ENCODE measurements at regions not wholly inside any gene's neighbourhood (a gene's known extent, or its start where the extent isn't known, plus 50 kb on each side); places are given as distances from the start of the nearest gene placed in this dataset.

GRCh38 chr16:85390511-85391174 lies 222.5 kb upstream of the GSE1 start:
- no peaks in the 10 kb centered on the region for H3K23me2 ChIP-seq (ENCODE audit: insufficient read length, low read depth, low read length, poor library complexity, severe bottlenecking)
- no peak overlapping the region for H2AFZ ChIP-seq (ENCODE audit: low read length)
- no peak overlapping the region for H2BK120ac ChIP-seq (ENCODE audit: low read depth, low read length, poor library complexity, severe bottlenecking)
- no peaks in the 10 kb centered on the region; the same call in 1 of the 2 replicates for H3K4me1 ChIP-seq (ENCODE audit: insufficient read depth, low read length)
- no peaks in the 10 kb centered on the region for H3K79me2 ChIP-seq (ENCODE audit: insufficient read depth, low read length)
- H3K9me3 ChIP-seq (ENCODE audit: control insufficient read depth, low read depth, low read length), result no peaks in the 10 kb centered on the region
- no peaks in the 10 kb centered on the region for H3K9me3 Mint-ChIP-seq
- peaks cover 17 to 18% of the 10 kb centered on the region in 2 experiments for H3K4me1 Mint-ChIP-seq
- H3K4ac ChIP-seq (ENCODE audit: low read depth, low read length), result no peak overlapping the region
- H4K20me1 ChIP-seq (ENCODE audit: control insufficient read depth, insufficient read depth, insufficient read length), result no peaks in the 10 kb centered on the region
- H3T11ph ChIP-seq (ENCODE audit: low read length), result no peak overlapping the region
- no peak overlapping the region for H3K27ac ChIP-seq (ENCODE audit: insufficient read length, low read depth, low read length)
- no peak overlapping the region for H4K5ac ChIP-seq (ENCODE audit: insufficient read length, low read depth, low read length)
- no peak overlapping the region for H3K27ac Mint-ChIP-seq
- no peak overlapping the region for H2BK5ac ChIP-seq (ENCODE audit: insufficient read length, low read length)
- no peak for TF ChIP-seq CTCF (conservative IDR thresholded peaks at IDR 0.05)
- no peak overlapping the region for H3K18ac ChIP-seq (ENCODE audit: insufficient read length, low read depth, low read length)
- H3K4me3 Mint-ChIP-seq, result no peak overlapping the region
- no peak overlapping the region; the same call in 1 of the 2 replicates for H3K14ac ChIP-seq (ENCODE audit: insufficient read depth, low read length)
- no peak overlapping the region for H2BK12ac ChIP-seq (ENCODE audit: insufficient read length, low read depth, low read length)
- H3K36me3 Mint-ChIP-seq (ENCODE audit: insufficient read depth in 1 of 3, low read depth in 3 of 3), result no peaks in the 10 kb centered on the region; a peak in 1 of 7 replicates
- peaks cover 6% of the 10 kb centered on the region for H3K27me3 Mint-ChIP-seq (ENCODE audit: low read depth)
- no peak overlapping the region for H3K23ac ChIP-seq (ENCODE audit: insufficient read length, low read depth, low read length)
- no peak for DNase-seq
- no peak overlapping the region for H3K9ac ChIP-seq (ENCODE audit: extremely low read depth, insufficient read length, low read length)
- no peak overlapping the region for H2BK20ac ChIP-seq (ENCODE audit: low read depth, low read length, poor library complexity, severe bottlenecking)
- H2AK5ac ChIP-seq (ENCODE audit: insufficient read length, low read length), result no peak overlapping the region
- no peak overlapping the region for H2BK15ac ChIP-seq (ENCODE audit: low read depth, low read length)
- no peaks in the 10 kb centered on the region for H3K79me1 ChIP-seq (ENCODE audit: insufficient read depth, low read depth, low read length, poor library complexity, severe bottlenecking)
- WGBS (ENCODE audit: extremely low coverage, insufficient read length, low lambda C conversion rate), result no CpG with 5 or more reads among the region's 24 CpGs
- H4K91ac ChIP-seq (ENCODE audit: insufficient read length, low read depth, low read length), result no peak overlapping the region
- no peak overlapping the region for H3K4me2 ChIP-seq (ENCODE audit: insufficient read depth, insufficient read length, low read length)
- no peaks in the 10 kb centered on the region for H3K27me3 ChIP-seq (ENCODE audit: insufficient read depth, low read length)
- no peak overlapping the region for H4K8ac ChIP-seq (replicated peaks; ENCODE audit: insufficient read length, low read depth, low read length)
- no peak overlapping the region for H3K56ac ChIP-seq (ENCODE audit: insufficient read length, low read depth, low read length)

Data from H9 (cell line).